ENCODE measurements at regions not wholly inside any gene's neighbourhood (a gene's known extent, or its start where the extent isn't known, plus 50 kb on each side); places are given as distances from the start of the nearest gene placed in this dataset.

DNA sequence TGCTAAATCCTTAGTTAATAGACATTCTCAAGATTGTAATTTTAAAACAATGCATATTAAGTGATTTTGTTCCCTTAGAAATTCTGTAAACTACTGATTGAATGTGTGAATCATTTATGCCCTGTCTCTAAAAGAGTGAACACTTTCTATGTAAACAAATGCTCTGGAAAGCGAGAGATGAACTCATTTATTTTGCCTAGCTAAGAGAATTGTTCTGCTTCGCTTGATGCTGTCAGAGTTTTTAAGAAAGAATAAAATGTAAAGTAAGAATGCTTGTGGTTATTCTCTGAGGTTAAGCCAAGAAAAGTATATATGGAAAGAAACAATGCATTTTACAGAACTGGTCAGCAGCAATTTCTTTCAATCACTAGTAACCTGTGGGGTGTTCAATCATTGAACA is 347.4 kb upstream of the NUDT12 start:
- POLR2A ChIA-PET: no interaction called here
- Histone ChIP-seq H3K27ac (ENCODE audit: extremely low read depth, low read depth, low read length) (no peak overlapping the region), H3K4me1 (ENCODE audit: control insufficient read depth, insufficient read depth, low read length) (peaks cover 3% of the 10 kb centered on the region; the same call in 1 of the 2 replicates), H3K9me3 (ENCODE audit: control insufficient read depth, insufficient read depth, low read depth, low read length) (no peaks in the 10 kb centered on the region), H3K4me3 (ENCODE audit: low read depth, low read length) (no peak overlapping the region), H3K36me3 (ENCODE audit: control insufficient read depth in 2 of 2, insufficient read depth in 1 of 2, low read length in 2 of 2) (no peaks in the 10 kb centered on the region)
- CTCF ChIA-PET: no interaction called here
- TF ChIP-seq ZFP69B (tag by site-specific recombination; IDR thresholded peaks at IDR 0.05): no peak
- no peak for TF ChIP-seq ZNF266 (tag by site-specific recombination; IDR thresholded peaks at IDR 0.05; ENCODE audit: low read depth)

DNA sequence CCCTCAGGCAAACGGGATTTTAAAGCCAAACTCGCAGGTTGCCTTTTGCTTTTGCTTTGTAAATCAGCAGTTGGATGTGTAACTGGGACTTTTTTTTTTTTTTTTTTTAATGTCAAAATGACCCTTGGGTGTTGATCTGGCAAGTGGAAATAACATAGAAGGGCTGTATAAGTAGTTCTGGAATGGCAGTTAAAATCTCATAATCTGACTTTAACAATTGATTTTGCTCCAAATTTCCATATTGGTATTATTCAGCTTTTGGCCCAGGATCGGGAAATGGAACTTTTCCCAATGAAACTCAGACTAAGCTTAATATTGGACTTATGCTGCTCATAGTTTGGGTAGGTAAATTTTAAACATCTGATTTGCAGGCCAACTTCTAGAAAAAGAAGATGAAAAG is 346.8 kb upstream of the NUDT12 start:
- H3K27ac ChIP-seq (ENCODE audit: extremely low read depth, low read depth, low read length): no peak overlapping the region
- ChIA-PET POLR2A (no interaction called here), CTCF (no interaction called here)
- H3K36me3 ChIP-seq (ENCODE audit: control insufficient read depth in 2 of 2, insufficient read depth in 1 of 2, low read length in 2 of 2): no peaks in the 10 kb centered on the region
- H3K4me3 ChIP-seq (ENCODE audit: low read depth, low read length): no peak overlapping the region
- TF ChIP-seq ZNF48 (tag by site-specific recombination; IDR thresholded peaks at IDR 0.05): no peak
- TF ChIP-seq HOXA7 (CRISPR knock-in tag; IDR thresholded peaks at IDR 0.05; ENCODE audit: borderline replicate concordance): no peak
- TF ChIP-seq ZNF274 (IDR thresholded peaks at IDR 0.05; ENCODE audit: low read length): no peak
- TF ChIP-seq ZNF274 (tag by site-specific recombination; IDR thresholded peaks at IDR 0.05; ENCODE audit: borderline replicate concordance): no peak
- TF ChIP-seq ZNF785 (tag by site-specific recombination; IDR thresholded peaks at IDR 0.05): no peak
- TF ChIP-seq, protein P1, sequence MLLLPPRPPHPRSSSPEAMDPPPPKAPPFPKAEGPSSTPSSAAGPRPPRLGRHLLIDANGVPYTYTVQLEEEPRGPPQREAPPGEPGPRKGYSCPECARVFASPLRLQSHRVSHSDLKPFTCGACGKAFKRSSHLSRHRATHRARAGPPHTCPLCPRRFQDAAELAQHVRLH (tag by site-specific recombination; IDR thresholded peaks at IDR 0.05): no peak
- no peak for TF ChIP-seq ZNF776 (tag by site-specific recombination; IDR thresholded peaks at IDR 0.05; ENCODE audit: borderline replicate concordance)
- TF ChIP-seq, protein P2, sequence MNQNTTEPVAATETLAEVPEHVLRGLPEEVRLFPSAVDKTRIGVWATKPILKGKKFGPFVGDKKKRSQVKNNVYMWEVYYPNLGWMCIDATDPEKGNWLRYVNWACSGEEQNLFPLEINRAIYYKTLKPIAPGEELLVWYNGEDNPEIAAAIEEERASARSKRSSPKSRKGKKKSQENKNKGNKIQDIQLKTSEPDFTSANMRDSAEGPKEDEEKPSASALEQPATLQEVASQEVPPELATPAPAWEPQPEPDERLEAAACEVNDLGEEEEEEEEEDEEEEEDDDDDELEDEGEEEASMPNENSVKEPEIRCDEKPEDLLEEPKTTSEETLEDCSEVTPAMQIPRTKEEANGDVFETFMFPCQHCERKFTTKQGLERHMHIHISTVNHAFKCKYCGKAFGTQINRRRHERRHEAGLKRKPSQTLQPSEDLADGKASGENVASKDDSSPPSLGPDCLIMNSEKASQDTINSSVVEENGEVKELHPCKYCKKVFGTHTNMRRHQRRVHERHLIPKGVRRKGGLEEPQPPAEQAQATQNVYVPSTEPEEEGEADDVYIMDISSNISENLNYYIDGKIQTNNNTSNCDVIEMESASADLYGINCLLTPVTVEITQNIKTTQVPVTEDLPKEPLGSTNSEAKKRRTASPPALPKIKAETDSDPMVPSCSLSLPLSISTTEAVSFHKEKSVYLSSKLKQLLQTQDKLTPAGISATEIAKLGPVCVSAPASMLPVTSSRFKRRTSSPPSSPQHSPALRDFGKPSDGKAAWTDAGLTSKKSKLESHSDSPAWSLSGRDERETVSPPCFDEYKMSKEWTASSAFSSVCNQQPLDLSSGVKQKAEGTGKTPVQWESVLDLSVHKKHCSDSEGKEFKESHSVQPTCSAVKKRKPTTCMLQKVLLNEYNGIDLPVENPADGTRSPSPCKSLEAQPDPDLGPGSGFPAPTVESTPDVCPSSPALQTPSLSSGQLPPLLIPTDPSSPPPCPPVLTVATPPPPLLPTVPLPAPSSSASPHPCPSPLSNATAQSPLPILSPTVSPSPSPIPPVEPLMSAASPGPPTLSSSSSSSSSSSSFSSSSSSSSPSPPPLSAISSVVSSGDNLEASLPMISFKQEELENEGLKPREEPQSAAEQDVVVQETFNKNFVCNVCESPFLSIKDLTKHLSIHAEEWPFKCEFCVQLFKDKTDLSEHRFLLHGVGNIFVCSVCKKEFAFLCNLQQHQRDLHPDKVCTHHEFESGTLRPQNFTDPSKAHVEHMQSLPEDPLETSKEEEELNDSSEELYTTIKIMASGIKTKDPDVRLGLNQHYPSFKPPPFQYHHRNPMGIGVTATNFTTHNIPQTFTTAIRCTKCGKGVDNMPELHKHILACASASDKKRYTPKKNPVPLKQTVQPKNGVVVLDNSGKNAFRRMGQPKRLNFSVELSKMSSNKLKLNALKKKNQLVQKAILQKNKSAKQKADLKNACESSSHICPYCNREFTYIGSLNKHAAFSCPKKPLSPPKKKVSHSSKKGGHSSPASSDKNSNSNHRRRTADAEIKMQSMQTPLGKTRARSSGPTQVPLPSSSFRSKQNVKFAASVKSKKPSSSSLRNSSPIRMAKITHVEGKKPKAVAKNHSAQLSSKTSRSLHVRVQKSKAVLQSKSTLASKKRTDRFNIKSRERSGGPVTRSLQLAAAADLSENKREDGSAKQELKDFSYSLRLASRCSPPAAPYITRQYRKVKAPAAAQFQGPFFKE (tag by site-specific recombination; IDR thresholded peaks at IDR 0.05; ENCODE audit: borderline replicate concordance): no peak
- no peak for TF ChIP-seq ZSCAN23 (tag by site-specific recombination; IDR thresholded peaks at IDR 0.05)
- TF ChIP-seq FEZF1 (tag by site-specific recombination; IDR thresholded peaks at IDR 0.05): no peak
- TF ChIP-seq, protein P3, sequence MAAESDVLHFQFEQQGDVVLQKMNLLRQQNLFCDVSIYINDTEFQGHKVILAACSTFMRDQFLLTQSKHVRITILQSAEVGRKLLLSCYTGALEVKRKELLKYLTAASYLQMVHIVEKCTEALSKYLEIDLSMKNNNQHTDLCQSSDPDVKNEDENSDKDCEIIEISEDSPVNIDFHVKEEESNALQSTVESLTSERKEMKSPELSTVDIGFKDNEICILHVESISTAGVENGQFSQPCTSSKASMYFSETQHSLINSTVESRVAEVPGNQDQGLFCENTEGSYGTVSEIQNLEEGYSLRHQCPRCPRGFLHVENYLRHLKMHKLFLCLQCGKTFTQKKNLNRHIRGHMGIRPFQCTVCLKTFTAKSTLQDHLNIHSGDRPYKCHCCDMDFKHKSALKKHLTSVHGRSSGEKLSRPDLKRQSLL (tag by site-specific recombination; IDR thresholded peaks at IDR 0.05): no peak
- TF ChIP-seq ZNF37A (tag by site-specific recombination; IDR thresholded peaks at IDR 0.05): no peak
- TF ChIP-seq ZNF596 (tag by site-specific recombination; IDR thresholded peaks at IDR 0.05): no peak
- no peak for TF ChIP-seq ZNF629 (tag by site-specific recombination; IDR thresholded peaks at IDR 0.05)
- TF ChIP-seq, protein P4, sequence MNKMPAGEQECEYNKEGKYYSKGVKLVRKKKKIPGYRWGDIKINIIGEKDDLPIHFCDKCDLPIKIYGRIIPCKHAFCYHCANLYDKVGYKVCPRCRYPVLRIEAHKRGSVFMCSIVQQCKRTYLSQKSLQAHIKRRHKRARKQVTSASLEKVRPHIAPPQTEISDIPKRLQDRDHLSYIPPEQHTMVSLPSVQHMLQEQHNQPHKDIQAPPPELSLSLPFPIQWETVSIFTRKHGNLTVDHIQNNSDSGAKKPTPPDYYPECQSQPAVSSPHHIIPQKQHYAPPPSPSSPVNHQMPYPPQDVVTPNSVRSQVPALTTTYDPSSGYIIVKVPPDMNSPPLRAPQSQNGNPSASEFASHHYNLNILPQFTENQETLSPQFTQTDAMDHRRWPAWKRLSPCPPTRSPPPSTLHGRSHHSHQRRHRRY (tag by site-specific recombination; IDR thresholded peaks at IDR 0.05): no peak
- TF ChIP-seq ZNF610 (tag by site-specific recombination; IDR thresholded peaks at IDR 0.05; ENCODE audit: borderline replicate concordance): no peak
- TF ChIP-seq, protein P5, sequence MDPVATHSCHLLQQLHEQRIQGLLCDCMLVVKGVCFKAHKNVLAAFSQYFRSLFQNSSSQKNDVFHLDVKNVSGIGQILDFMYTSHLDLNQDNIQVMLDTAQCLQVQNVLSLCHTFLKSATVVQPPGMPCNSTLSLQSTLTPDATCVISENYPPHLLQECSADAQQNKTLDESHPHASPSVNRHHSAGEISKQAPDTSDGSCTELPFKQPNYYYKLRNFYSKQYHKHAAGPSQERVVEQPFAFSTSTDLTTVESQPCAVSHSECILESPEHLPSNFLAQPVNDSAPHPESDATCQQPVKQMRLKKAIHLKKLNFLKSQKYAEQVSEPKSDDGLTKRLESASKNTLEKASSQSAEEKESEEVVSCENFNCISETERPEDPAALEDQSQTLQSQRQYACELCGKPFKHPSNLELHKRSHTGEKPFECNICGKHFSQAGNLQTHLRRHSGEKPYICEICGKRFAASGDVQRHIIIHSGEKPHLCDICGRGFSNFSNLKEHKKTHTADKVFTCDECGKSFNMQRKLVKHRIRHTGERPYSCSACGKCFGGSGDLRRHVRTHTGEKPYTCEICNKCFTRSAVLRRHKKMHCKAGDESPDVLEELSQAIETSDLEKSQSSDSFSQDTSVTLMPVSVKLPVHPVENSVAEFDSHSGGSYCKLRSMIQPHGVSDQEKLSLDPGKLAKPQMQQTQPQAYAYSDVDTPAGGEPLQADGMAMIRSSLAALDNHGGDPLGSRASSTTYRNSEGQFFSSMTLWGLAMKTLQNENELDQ (tag by site-specific recombination; IDR thresholded peaks at IDR 0.05; ENCODE audit: low read depth): no peak
- no peak for TF ChIP-seq ZNF354C (tag by site-specific recombination; IDR thresholded peaks at IDR 0.05; ENCODE audit: borderline replicate concordance, low read depth)
- no peak for TF ChIP-seq KLF1 (tag by site-specific recombination; IDR thresholded peaks at IDR 0.05)
- TF ChIP-seq ZNF311 (tag by site-specific recombination; IDR thresholded peaks at IDR 0.05; ENCODE audit: borderline replicate concordance): no peak
- no peak for TF ChIP-seq ZNF548 (tag by site-specific recombination; IDR thresholded peaks at IDR 0.05)
- no peaks in the 10 kb centered on the region for H3K9me3 ChIP-seq (ENCODE audit: control insufficient read depth, insufficient read depth, low read depth, low read length)
- H3K4me1 ChIP-seq (ENCODE audit: control insufficient read depth, insufficient read depth, low read length): peaks cover 3% of the 10 kb centered on the region; the same call in 1 of the 2 replicates

Measured in HEK293 (cell line).